Peyer's patch (tissue), 4 donors: ENCODE measurements at regions not wholly inside any gene's neighbourhood (a gene's known extent, or its start where the extent isn't known, plus 50 kb on each side); places are given as distances from the start of the nearest gene placed in this dataset.

Source experiments
- POLR2A ChIP-seq, 2 donors: fragments of 450-650 bp; IDR thresholded peaks; one replicate each; pipeline ENCODE4 v1.5.1; 2017; ENCODE audit warnings: antibody characterized with exemption in 2 of 2, mild to moderate bottlenecking in 2 of 2, moderate library complexity in 2 of 2
- TF ChIP-seq, protein P1 (sequence below), 6 experiments: fragments of 450-650 bp in 4 of 6; fragments of 200-600 bp in 2 of 6; sonication (generic) in 1 of 6; IDR thresholded peaks; one replicate each; pipeline ENCODE4 v1.5.1; 2017 to 2019; ENCODE audit warnings: antibody characterized with exemption in 6 of 6, mild to moderate bottlenecking in 3 of 6, moderate library complexity in 1 of 6

DNA sequence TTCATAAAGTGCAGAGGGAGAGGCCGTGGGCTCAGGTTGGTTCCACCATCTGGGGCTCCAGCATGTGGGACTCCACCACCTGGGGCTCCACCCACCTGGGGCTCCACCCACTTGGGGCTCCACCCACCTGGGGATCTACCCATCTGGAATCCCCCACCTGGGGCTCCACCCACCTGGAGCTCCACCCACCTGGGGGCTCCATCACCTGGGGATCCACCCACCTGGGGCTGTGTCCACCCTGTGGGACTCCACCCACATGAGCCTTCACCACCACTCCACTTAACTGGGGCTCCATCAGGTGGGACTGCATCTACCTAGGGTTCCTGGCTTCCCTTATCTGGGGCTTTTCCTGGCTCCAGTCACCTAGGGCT, 226.0 kb upstream of the CDYL start:
- TF ChIP-seq, protein P1, sequence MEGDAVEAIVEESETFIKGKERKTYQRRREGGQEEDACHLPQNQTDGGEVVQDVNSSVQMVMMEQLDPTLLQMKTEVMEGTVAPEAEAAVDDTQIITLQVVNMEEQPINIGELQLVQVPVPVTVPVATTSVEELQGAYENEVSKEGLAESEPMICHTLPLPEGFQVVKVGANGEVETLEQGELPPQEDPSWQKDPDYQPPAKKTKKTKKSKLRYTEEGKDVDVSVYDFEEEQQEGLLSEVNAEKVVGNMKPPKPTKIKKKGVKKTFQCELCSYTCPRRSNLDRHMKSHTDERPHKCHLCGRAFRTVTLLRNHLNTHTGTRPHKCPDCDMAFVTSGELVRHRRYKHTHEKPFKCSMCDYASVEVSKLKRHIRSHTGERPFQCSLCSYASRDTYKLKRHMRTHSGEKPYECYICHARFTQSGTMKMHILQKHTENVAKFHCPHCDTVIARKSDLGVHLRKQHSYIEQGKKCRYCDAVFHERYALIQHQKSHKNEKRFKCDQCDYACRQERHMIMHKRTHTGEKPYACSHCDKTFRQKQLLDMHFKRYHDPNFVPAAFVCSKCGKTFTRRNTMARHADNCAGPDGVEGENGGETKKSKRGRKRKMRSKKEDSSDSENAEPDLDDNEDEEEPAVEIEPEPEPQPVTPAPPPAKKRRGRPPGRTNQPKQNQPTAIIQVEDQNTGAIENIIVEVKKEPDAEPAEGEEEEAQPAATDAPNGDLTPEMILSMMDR (IDR thresholded peaks at IDR 0.05), result no peak
- TF ChIP-seq POLR2A (IDR thresholded peaks at IDR 0.05), result no peak
